ENCODE measurements at regions not wholly inside any gene's neighbourhood (a gene's known extent, or its start where the extent isn't known, plus 50 kb on each side); places are given as distances from the start of the nearest gene placed in this dataset.
"Not testable (repeated sequence)": the region's sequence is repeated elsewhere in the genome, so short reads cannot be mapped to it uniquely, and the experiment has no call there.

DNA sequence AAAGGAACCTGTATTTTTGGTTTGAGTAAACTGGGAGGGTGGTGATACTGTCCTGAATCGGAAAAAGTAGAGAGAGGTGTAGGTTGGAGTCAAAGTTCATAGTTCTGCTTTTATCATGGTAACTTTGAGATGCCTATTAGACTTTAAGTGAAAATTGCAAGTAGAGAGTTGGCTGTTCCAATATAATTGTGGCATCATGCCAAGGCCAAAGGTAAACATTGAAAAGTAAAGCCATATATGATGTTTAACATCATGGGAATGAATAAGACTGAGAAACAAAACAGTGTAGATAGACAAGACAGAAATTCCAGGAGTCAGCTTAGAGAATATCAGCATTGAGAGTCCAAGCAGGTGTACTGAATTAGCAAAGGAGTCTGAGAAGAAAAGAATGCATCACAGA, 570.9 kb downstream of the HTR7 start:
- no peak for DNase-seq

DNA sequence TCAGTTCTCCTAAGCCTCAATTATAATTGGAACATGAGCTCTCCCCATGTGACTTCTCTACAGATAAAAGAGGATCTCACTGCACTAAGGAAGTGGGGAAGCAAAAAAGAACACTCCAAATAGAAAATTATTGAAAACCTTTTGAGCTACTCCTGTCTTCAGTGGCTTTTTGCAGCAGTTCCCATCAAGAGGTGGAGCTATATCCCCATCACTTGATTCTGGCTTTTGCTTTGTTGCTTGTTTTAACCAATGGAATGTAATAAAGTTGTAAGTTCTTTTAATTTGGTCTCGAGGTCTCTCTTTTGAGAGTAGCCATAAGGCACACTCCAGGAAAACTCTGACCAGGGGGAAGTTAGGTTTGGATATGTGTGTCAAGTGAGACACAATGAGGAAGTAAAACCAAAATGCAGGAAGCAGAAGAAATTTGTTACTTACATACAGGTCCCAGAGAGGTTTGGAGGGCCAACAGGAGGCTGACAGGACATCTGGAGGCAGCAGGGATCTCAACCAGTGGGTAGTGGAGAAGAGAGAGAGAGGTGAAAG, 569.4 kb downstream of the HTR7 start:
- DNase-seq: no peak

DNA sequence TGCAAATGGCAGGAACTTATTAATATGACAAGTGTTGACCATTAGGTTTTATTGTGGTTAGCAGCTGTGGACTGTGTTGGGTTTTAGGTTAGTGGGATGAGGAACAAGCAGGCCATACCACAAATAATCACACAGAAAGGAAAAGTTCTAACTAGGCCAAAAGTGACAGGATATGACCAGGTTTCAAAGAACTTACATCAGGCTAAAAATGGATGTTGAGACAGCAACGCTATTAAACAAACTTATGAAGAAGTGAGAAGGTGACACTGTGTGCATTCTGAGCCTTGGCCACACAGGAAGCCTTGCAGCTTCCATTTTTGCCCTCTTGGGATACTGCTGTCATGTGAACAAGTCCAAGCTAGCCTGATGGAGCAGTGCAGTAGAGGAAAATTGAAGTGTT, 568.8 kb downstream of the HTR7 start:
- no peak for DNase-seq

DNA sequence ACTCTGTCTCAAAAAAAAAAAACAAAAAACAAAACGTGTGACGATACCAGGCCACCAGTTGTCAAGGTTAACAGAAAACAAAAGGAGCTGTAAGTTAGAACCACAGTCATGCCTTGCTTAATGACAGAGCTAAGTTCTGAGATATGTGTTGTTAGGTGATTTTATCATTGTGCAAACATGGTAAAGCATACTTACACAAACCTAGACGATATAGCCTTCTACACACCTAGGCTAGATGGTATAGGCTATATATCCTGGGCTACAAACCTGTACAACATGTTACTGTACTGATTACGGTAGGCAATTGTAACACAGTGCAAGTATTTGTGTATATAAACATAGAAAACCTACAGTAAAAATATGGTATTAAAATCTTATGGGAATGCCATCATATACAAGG, 564.2 kb downstream of the HTR7 start:
- no peak for DNase-seq

DNA sequence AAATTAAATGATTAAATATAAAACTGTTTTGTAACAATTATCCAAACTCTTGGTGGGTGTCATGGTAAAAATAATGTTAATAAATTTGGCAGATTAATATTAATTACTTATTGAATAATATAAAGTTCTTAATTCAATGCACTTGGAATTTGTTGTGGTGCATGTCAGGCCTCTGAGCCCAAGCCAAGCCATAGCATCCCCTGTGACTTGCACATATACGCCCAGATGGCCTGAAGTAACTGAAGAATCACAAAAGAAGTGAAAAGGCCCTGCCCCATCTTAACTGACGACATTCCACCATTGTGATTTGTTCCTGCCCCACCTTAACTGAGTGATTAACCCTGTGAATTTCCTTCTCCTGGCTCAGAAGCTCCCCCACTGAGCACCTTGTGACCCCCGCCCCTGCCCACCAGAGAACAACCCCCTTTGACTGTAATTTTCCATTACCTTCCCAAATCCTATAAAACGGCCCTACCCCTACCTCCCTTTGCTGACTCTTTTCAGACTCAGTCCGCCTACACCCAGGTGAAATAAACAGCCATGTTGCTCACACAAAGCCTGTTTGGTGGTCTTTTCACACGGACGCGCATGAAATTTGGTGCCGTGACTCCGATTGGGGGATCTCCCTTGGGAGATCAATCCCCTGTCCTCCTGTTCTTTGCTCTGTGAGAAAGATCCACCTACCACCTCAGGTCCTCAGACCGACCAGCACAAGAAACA, 562.9 kb downstream of the HTR7 start:
- not testable (repeated sequence) for DNase-seq

DNA sequence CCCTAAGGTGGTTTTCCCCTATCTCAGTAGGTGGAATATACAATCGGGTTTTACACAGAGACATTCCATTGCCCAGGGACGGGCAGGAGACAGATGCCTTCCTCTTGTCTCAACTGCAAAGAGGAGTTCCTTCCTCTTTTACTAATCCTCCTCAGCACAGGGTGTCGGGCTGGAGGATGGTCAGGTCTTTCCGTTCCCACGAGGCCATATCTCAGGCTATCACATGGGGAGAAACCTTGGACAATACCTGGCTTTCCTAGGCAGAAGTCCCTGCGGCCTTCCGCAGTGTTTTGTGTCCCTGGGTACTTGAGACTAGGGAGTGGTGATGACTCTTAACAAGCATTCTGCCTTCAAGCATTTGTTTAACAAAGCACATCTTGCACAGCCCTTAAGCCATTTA, 555.8 kb downstream of the HTR7 start:
- DNase-seq: not testable (repeated sequence)

DNA sequence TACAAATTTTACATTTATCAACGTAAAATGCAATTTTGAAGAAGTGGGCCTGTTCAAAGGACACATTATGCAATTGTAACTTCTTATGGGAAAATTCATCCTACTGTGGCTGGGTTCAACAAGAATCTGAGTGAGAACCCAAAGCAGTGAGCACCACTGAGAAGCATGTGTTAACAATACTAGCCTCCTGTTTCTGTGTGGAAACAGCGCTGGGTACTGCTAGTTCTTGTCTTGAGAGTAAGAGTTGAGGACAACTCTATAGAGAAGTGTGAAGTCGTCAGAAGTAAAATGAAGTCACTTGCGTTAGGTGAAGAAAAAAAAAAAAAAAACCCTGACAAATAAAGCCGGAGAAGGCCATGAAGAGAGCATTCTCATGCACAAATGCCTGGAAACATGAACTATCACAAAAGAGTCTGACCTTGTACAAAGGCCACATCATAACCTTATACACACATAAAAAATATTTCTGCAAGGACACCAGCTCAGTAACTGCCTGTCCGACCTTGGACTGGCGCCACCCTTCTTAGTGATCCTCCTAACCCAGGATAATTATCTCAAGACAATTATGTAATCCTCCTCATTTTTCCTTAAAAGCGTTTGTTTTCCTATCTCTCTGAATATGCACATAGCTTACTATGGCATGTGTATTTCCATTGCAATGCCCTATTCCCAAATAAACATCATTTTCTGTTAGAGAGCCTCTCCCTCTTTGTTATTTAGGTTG, 554.9 kb downstream of the HTR7 start:
- no peak for DNase-seq

DNA sequence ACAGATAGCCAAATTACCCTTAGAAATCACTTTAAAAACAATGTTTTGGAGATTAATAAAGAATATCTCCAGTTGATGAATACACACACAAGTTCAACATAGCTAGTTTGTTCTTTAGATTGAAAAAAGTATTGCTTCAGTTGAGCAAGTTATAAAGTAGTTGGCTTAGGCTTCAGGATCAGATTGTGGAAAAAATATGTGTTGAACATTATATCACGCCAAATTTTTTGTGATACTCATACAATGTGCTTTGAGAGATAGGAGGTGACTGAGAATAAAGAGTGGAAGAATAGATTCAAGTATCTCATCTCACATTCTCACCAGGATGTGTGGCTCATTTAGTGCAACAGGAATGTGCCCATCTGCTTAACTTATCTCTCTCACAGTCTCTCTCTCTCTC, 553.3 kb downstream of the HTR7 start:
- no peak for DNase-seq

DNA sequence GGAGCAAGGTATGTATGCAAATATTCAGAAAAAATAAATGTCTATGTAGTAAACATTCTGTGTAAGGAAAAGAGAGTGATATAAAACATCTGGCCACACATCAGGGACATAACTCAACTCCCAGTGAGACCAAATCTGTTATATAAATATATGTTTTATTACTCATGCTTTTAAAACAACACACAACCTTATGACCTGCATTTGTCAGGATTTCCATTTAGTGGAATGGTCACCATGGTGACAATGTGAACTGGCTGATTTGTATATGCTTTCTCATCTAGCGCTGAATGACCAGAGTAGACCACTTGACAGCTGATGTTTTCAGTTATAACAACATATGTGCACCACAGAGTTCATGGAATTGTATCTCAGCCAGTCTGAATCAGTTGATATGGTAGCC, 551.7 kb downstream of the HTR7 start:
- no peak for DNase-seq

DNA sequence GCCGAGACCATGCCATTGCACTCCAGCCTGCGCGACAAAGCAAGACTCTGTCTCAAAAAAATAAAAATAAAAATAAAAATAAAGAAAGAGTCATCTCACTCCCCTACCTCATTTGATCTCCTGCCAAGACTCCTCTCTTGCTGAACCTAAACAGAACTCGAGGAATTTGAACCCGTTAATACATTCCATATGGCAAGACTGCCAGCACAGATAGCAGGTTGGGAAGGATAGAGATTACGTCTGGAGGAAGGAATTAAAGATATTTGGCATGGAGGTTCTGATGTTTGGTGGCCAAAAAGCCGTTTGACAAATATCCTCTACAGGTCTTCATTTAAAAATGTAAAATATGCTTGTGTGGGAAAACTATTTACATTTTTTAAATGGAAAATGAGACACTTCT, 549.6 kb downstream of the HTR7 start:
- DNase-seq: no peak

DNA sequence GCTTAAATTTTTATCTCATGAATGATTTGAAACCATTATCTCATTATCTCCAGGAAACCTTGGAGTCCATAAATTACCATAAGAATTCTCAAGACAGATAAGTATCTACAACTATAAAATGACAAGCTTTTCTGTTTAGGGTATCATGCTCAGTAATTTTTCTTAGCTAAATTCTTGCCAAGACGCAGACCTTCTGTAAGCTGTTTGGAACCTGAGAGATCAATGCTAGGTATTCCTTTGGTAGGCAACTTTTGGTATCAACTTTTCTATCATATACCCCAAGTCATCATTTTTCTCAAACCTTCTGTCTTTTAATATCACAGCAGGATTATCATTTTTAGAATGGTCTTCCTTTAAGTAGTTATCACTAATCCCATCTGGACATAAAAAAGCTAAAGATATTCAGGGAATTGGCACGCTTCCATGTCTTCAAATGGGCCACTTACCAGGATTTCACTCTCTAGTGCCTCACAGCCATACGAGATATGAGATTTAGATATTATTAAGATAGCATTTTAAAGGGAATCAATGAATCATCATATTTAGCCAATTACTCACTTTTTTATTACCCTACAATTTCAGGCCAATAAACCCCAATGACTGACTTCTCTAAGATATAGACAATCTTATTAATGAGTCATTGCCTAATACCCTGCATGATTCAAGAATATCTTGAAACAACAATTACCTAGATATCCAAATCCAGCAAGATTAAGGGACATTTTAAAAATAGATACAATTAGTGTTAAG, 544.1 kb downstream of the HTR7 start:
- DNase-seq: no peak

DNA sequence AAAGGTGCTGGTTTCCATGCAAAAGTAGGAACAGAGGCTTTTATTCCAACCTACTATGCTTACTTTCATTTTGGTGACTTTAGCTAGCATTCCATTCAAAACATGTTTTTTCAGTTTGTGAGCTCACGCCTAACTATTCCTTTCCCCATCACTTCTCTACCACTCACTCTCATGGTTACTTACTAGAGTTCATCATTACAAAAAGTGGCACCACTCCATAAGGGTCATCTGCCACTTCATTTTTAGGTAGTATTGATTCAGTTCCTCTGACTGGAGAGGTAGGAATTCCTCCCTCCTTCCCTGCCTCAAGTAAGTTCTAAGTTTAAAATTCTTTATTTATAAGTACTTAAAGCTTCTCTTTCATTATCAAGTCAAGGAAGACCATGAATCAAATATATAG, 543.1 kb downstream of the HTR7 start:
- no peak for DNase-seq

DNA sequence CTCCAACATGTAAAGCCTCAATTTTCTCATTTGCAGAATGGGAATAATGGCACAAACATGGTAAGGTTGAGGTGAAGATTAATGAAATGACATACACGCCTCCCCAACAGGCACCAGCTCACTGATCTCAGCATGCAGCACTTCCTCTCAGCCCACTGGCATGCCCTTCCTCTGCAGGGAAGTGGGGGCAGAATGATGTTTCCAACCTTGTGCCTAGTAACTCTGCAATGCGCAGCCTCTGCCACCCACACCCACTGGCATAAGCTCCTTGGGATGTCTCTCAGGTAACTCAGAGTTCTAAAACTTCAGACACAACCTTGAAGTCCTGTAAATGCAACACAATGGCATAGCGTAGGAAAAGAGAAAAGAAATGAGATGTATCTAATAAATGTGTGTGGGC, 540.7 kb downstream of the HTR7 start:
- DNase-seq: no peak

DNA sequence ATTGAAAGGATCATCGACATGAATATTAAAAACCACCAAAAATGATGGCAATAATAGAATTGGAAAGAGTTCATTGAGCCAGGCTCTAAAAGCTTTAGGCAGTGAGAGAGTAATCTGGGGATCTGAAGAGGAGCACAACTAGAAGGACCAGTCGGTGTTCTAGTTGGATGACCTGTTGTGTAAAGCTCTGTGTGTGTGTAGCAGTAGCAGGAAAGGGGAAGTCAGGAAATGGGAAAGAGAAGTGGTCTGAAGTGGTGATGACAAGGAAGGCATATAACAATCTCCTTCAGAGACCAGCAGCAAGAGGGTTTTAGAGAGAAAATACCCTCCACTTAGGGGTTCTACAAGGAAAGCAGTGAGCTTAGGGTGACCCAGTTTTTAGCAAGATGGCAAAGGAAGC, 539.2 kb downstream of the HTR7 start:
- no peak for DNase-seq

DNA sequence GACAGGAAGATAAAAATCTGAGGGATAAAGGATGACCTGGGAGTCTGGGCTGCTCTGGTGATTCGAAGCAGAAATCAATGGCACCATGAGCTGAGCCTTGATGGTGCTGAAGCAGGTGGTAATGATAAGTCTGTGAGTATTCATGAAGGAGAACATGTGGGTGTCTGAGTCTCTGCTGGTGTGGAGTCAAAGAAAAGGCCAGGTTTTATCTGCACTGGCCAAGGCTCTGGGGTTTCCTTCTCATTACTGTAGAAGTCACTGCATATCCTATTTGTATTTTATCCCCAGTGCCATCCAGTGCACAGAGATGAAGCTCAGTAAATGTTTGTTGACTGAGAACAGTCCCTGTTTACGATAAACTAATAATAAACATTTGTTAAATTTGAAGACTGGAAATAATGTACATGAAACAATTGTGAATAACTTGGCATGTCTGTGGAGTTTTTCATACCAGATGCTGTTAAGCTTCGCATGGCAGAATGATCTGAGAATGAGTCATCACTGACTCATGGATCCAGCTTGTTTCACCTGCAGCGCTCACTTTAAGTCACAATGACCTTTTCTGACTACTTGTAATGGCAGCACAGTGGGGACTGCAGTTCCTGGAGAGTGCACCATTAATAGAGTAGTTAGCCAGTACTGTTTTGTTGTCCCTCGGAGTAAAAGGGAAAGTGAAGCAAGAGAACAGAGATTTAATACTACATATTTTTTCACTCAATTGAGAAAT, 538.5 kb downstream of the HTR7 start:
- peak; percentile 75 for DNase-seq

DNA sequence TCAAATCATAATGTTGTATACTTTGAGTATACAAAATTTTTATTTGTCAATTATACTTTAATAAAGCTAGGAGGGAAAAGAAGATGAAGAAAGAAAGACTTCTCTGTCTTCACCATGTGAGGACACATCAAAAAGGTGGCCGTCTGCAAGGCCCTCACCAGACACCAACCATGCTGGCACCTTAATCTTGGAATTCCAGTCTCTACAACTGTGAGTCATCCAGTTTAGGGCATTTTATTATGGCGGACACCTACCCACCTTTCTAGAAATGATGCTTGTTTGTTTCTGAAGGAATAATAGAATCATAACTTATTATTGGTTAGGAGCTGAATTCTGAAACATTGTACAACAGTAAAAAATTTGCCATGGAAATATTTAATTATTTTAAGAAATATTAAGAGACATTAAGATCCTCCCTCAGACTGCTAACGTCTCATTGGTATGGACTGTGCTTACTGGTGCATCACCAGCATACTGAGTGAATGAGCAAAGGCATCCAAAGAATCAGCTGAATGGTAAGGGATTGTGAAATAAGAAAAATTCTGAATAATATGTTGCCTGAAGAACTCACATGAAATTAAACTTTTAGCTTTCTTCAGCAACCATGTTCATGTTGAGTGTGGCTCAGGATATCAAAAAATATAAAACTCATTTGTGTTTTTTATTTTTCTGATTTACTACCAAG, 536.6 kb downstream of the HTR7 start:
- no peak for DNase-seq

DNA sequence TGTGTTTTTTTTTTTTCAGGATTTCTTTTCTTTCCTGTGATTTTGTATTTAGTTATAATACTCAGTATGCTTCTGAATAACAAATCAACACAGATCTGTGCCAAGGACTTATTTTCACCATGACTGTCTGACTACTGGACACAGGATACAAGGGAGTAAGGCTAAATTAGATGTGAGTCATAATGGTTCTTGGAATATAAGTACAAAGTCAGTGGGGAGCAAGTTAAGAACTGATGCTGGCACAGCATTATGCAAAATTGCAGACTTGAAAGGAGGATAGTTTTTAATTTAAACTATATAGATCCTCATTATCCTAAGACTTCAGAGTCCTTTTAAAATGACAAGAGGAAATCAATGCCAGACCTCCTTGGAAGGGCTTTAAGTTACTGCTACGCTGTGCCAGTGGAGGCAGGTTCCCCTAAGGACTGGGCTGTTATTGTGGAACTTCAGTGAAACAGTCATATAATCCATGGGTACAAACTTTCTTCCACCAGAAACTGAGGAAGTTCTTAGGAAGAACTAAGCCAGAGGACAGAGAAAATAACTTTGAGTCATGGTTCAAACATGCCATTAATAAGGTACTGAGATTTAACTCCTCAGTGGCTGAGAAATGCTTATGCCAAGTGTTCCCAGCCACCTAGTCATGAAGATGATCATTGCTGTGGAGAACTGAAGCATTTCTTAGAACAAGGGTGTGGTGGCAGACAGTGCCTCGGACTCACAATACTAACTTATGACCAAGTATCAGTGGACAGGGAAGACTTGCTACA, 531.2 kb downstream of the HTR7 start:
- peak; percentile 9 for DNase-seq

DNA sequence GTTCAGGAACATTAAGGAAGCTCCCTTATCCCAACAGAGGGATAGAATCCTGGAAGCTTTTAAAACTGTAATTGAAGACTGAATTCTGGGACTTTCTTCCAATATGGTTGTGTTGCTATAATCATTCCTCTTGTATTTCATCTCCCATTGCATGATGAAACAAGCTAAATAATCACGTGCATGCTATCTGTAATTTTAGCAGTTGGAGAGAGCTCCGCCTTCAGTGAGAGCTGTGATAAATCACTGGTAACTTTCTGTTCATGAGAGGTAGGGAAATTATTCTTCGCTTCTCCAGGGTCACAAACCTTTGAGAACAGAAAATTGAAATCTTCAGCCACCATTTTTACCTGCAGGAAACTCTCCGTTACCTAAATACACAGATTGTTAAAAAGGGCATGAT, 530.2 kb downstream of the HTR7 start:
- no peak for DNase-seq

DNA sequence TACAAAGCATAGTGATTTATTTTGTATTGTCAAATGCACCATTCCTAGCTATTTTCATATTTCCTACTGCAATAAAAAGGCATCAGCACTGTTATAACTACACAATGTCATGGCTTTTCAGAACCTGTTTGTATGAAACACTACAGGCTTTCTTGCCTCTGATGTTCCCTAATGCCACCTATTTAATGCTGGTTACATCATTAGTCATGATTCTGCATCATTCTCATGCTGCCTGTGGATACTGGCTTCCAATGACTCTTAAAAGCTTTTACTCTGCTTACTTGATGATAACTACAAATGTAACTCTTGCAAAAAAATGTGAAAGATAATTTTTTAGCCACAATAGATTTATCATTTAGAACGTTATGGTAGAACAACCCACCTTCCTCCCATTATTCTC, 529.4 kb downstream of the HTR7 start:
- no peak for DNase-seq

DNA sequence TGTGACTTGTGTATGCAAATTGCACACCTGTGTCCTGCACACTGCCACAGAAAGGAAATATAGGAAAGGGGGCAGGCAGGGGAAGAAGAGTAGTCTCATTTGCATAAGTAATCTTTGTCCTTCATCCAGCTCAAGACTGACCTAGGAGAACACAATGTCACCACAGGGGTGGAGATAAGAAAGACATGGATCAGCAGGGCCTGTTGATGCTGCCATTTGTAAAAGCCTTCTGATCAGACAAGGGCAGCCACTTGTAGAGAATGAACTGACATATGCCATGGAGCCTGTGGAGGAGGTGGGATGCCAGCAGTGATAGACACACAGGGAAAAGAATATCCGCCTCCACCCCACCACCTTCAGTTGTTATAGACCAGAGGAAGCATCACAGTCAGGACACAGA, 528.9 kb downstream of the HTR7 start:
- no peak for DNase-seq

DNA sequence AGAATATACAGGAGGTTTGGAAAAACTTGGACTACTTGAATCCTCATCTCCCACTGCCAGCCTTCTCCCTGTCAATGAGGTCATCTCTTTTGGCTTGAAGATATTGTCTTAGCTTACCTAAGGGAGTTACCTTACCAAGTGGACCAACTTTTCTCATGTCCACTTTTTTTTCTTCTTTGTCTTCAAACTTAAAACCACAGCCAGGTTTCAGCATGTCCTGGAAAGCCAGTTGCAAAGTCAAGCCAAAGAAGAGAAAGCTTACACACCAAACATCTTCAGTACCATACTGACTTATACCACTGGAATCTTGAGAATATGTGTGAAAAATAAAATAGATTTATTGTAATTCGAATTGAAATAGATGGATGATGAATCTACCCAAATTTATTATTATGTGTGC, 520.5 kb downstream of the HTR7 start:
- no peak for DNase-seq

DNA sequence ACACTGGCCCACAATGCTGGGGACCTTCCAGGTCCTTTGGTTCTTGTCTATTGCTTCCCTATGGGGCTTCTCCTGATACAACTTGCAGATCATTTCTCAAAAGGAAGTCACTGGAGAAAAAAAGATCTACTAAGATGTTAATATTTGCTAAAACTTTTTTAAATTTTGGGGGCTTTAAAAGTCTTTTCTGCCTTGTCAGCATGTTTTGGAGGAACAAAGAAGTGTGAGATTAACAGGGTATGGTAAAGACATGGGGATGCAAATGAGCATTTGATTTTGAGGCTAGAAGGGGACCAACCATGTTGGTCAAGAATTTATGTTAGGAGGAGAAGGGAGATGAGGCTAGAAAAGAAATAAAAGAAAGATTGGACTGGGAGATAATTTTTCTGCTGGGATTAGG, 515.4 kb downstream of the HTR7 start:
- DNase-seq: no peak

Measured in NCI-H446 treated with DMSO at 0.1 percent for 48 hours (cell line).